AG04449 (cell line): ENCODE measurements at regions not wholly inside any gene's neighbourhood (a gene's known extent, or its start where the extent isn't known, plus 50 kb on each side); places are given as distances from the start of the nearest gene placed in this dataset.

Source experiments
- CTCF ChIA-PET: fragments of 350-600 bp; formaldehyde crosslinking; extraction: SDS; loops from one replicate; lab custom pipeline; 2021; ENCODE audit warnings: antibody characterized with exemption; lab: Yijun Ruan, JAX
- POLR2A ChIA-PET: fragments of 400-600, 350-600 bp; formaldehyde crosslinking; extraction: SDS; loops from one replicate; lab custom pipeline; 2020; ENCODE audit warnings: antibody characterized with exemption, inconsistent platforms; lab: Yijun Ruan, JAX
- DNase-seq: peaks from one replicate; pipeline ENCODE4 v3.0.0-alpha.2; 2010; ENCODE audit warnings: low read depth, low spot score
- H3K4me3 ChIP-seq: 2 replicates; pipeline ENCODE4 v1.5.1; 2011; ENCODE audit warnings: low read depth, mild to moderate bottlenecking, control low read depth, low read length
- TF ChIP-seq, protein P1 (sequence below): IDR thresholded peaks from one replicate; pipeline ENCODE4 v1.5.1; 2011; ENCODE audit warnings: mild to moderate bottlenecking, moderate library complexity, low read length, control low read depth, inconsistent platforms; ENCODE audit not compliant: insufficient read depth; ENCODE audit errors: missing control alignments

DNA sequence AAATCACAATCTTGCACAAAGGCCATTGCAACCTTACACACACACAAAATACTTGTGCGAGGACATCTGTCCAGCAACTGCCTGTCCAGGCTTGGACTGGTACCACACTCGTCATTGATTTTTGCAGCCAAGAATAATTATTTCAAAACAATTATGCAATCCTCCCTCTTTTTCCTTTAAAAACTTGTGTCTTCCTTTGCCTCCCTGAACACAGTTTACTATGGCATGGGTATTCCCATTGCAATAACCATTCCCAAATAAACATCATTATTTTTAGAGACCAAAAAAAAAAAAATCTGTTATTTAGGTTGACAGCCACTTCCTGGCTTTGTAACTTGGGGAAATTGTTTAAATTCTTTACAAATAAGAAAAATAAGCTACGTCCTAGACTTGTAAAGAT lies 54.0 kb downstream of the C11orf91 start:
- TF ChIP-seq, protein P1, sequence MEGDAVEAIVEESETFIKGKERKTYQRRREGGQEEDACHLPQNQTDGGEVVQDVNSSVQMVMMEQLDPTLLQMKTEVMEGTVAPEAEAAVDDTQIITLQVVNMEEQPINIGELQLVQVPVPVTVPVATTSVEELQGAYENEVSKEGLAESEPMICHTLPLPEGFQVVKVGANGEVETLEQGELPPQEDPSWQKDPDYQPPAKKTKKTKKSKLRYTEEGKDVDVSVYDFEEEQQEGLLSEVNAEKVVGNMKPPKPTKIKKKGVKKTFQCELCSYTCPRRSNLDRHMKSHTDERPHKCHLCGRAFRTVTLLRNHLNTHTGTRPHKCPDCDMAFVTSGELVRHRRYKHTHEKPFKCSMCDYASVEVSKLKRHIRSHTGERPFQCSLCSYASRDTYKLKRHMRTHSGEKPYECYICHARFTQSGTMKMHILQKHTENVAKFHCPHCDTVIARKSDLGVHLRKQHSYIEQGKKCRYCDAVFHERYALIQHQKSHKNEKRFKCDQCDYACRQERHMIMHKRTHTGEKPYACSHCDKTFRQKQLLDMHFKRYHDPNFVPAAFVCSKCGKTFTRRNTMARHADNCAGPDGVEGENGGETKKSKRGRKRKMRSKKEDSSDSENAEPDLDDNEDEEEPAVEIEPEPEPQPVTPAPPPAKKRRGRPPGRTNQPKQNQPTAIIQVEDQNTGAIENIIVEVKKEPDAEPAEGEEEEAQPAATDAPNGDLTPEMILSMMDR, result no peak
- ChIA-PET CTCF (interaction anchor here (0.7 kb wide), 2 partner anchors 10 to 481 kb away, joined by 3 read pairs; no protein-coding TSS in a partner anchor), POLR2A (no interaction called here)
- no peak overlapping the region for H3K4me3 ChIP-seq
- no peak for DNase-seq

GRCh38 chr11:33646168-33646567 lies 54.5 kb downstream of the C11orf91 start:
- TF ChIP-seq, protein P1, result no peak
- ChIA-PET POLR2A (no interaction called here), CTCF (interaction anchor here (0.7 kb wide), 1 partner anchor 481 kb away, joined by 3 read pairs; no protein-coding TSS in a partner anchor)
- no peak for DNase-seq
- H3K4me3 ChIP-seq, result no peak overlapping the region

DNA sequence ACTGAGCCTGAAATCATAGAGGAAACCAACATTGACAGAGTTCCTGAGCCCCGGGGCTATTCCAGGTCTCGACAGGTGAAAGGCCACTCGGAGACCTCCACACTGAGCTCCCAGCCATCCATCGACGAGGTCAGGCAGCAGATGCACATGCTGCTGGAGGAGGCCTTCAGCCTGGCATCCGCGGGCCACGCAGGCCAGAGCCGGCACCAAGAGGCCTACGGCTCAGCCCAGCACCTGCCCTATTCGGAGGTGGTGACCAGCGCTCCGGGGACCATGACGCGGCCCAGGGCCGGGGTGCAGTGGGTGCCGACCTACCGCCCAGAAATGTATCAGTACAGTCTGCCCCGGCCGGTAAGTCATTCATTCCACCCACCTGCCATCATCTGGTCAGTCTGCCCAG lies 54.9 kb downstream of the C11orf91 start:
- POLR2A ChIA-PET, result no interaction called here
- CTCF ChIA-PET, result no interaction called here
- H3K4me3 ChIP-seq, result no peak overlapping the region
- TF ChIP-seq, protein P1, result no peak
- DNase-seq, result no peak

- CTCF ChIA-PET, result no interaction called here
- TF ChIP-seq, protein P1, result no peak
These were observed 57.3 kb downstream of the C11orf91 start for GRCh38 chr11:33643167-33643824.

DNA sequence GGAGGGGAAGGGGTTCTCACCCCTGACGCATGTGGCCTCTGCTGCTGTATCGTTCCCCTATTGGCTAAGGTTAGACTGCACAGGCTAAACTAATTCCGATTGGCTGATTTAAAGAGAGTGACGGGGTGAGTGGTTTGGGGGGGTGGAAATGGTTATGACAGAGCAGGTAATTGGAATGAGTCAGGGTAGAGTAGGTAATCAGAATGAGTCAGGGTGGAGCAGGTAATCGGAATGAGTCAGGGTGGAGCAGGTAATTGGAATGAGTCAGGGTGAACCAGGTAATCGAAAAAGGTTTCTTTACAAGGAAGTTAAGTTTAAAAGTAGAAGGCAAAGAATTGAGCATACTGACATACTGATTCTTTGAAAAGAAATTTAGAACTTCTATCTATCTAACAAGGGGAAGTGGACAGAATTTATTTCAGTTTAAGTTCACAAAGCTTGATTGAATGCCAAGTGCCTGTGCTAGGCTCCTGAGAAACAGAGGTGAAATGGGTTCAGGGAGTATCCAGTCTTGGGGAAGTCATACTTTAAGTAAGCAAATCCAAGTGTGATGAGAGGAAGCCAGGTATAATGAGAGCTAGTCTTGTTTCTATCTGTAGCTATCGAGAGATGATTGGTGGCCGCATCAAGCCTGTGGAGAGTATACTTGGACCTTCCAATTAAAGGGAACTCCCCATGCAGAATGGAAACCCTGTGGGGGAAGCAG lies 58.0 kb downstream of the C11orf91 start:
- ChIA-PET POLR2A (no interaction called here), CTCF (no interaction called here)
- H3K4me3 ChIP-seq, result no peak overlapping the region
- TF ChIP-seq, protein P1, result no peak
- no peak for DNase-seq

More at GRCh38 chr11:33643167-33643824, 57.3 kb downstream of the C11orf91 start:
- no peak for DNase-seq
- H3K4me3 ChIP-seq, result no peak overlapping the region
- POLR2A ChIA-PET, result no interaction called here

GRCh38 chr11:33640730-33641371 lies 59.8 kb downstream of the C11orf91 start:
- DNase-seq, result no peak
- CTCF ChIA-PET, result interaction anchor here (0.6 kb wide), 1 partner anchor 442 kb away, joined by 3 read pairs; no protein-coding TSS in a partner anchor
- POLR2A ChIA-PET, result no interaction called here
- no peak overlapping the region for H3K4me3 ChIP-seq
- TF ChIP-seq, protein P1, result no peak
